Liver (tissue), 8 donors: ENCODE measurements at regions not wholly inside any gene's neighbourhood (a gene's known extent, or its start where the extent isn't known, plus 50 kb on each side); places are given as distances from the start of the nearest gene placed in this dataset.

Experiments
- DNase-seq: peaks from one replicate; pipeline ENCODE4 v3.0.0-alpha.2; 2017; ENCODE audit warnings: low spot score
- H3K27ac ChIP-seq, 2 donors: one replicate each; pipeline ENCODE4 v1.7.0; 2013; ENCODE audit warnings: inconsistent platforms in 2 of 2, low read length in 2 of 2, control low read depth in 1 of 2, low read depth in 1 of 2, mild to moderate bottlenecking in 1 of 2
- H3K27me3 ChIP-seq, 4 donors: one replicate each; pipeline versions ENCODE4 v1.6.1 to v1.7.0; 2013; ENCODE audit warnings: low read length in 3 of 4, inconsistent platforms in 1 of 4, mild to moderate bottlenecking in 1 of 4, moderate library complexity in 1 of 4; ENCODE audit not compliant: control insufficient read depth in 4 of 4, insufficient read depth in 4 of 4
- H3K36me3 ChIP-seq, 4 donors: one replicate each; pipeline versions ENCODE4 v1.6.1 to v1.7.0; 2013; ENCODE audit warnings: low read length in 3 of 4, mild to moderate bottlenecking in 3 of 4, low read depth in 1 of 4, moderate library complexity in 1 of 4; ENCODE audit not compliant: control insufficient read depth in 4 of 4, insufficient read depth in 3 of 4
- H3K4me1 ChIP-seq, 4 donors: one replicate each; pipeline versions ENCODE4 v1.6.1 to v1.7.0; 2013; ENCODE audit warnings: low read length in 3 of 4, mild to moderate bottlenecking in 3 of 4, moderate library complexity in 1 of 4; ENCODE audit not compliant: control insufficient read depth in 4 of 4, insufficient read depth in 4 of 4
- H3K4me3 ChIP-seq, 3 donors: one replicate each; pipeline versions ENCODE4 v1.6.1 to v1.7.0; 2013; ENCODE audit warnings: low read length in 3 of 3, control low read depth in 1 of 3, low read depth in 1 of 3, mild to moderate bottlenecking in 1 of 3
- H3K9ac ChIP-seq, 2 donors: one replicate each; pipeline ENCODE4 v1.7.0; 2013; ENCODE audit warnings: low read length in 2 of 2, mild to moderate bottlenecking in 2 of 2, moderate library complexity in 2 of 2, control low read depth in 1 of 2, low read depth in 1 of 2
- H3K9me3 ChIP-seq, 4 donors: one replicate each; pipeline versions ENCODE4 v1.6.1 to v1.7.0; 2013; ENCODE audit warnings: low read length in 3 of 4; ENCODE audit not compliant: control insufficient read depth in 4 of 4
- ATF3 ChIP-seq: IDR thresholded peaks from 2 replicates; pipeline ENCODE4 v1.6.1; 2016; ENCODE audit warnings: antibody characterized with exemption
- CTCF ChIP-seq: fragments of 150-350 bp; IDR thresholded peaks from 2 replicates; pipeline ENCODE4 v1.5.1; 2017; ENCODE audit warnings: improper control_type of control experiment, low read depth, low read length; ENCODE audit not compliant: missing input control
- EGR1 ChIP-seq, 2 donors: IDR thresholded peaks; 2 replicates each; pipeline ENCODE4 v1.6.1; 2016 to 2018; ENCODE audit warnings: antibody characterized with exemption in 2 of 2, low read depth in 2 of 2
- FOXA1 ChIP-seq: IDR thresholded peaks from 2 replicates; pipeline ENCODE4 v1.6.1; 2016; ENCODE audit warnings: antibody characterized with exemption
- FOXA2 ChIP-seq: IDR thresholded peaks from 2 replicates; pipeline ENCODE4 v1.6.1; 2016; ENCODE audit warnings: antibody characterized with exemption
- HNF4A ChIP-seq, 2 donors: conservative IDR thresholded peaks; 2 replicates each; pipeline ENCODE4 v1.6.1; 2016; ENCODE audit warnings: antibody characterized with exemption in 2 of 2, mild to moderate bottlenecking in 2 of 2
- HNF4G ChIP-seq: IDR thresholded peaks from 2 replicates; pipeline ENCODE4 v1.6.1; 2016; ENCODE audit warnings: antibody characterized with exemption
- NR2F2 ChIP-seq: IDR thresholded peaks from 2 replicates; pipeline ENCODE4 v1.6.1; 2016; ENCODE audit warnings: antibody characterized with exemption
- RAD21 ChIP-seq, 2 donors: IDR thresholded peaks; 2 replicates each; pipeline ENCODE4 v1.6.1; 2016; ENCODE audit warnings: antibody characterized with exemption in 2 of 2, mild to moderate bottlenecking in 2 of 2
- REST ChIP-seq: IDR thresholded peaks from 2 replicates; pipeline ENCODE4 v1.6.1; 2016; ENCODE audit warnings: antibody characterized with exemption, mild to moderate bottlenecking
- RXRA ChIP-seq, 2 donors: IDR thresholded peaks; 2 replicates each; pipeline ENCODE4 v1.6.1; 2017 to 2018; ENCODE audit warnings: antibody characterized with exemption in 2 of 2, mild to moderate bottlenecking in 1 of 2
- SP1 ChIP-seq: IDR thresholded peaks from 2 replicates; pipeline ENCODE4 v1.6.1; 2018; ENCODE audit warnings: antibody characterized with exemption, mild to moderate bottlenecking
- TAF1 ChIP-seq: conservative IDR thresholded peaks from 2 replicates; pipeline ENCODE4 v1.6.1; 2016; ENCODE audit warnings: antibody characterized with exemption, mild to moderate bottlenecking
- YY1 ChIP-seq: IDR thresholded peaks from 2 replicates; pipeline ENCODE4 v1.6.1; 2016; ENCODE audit warnings: antibody characterized with exemption, mild to moderate bottlenecking
- ZBTB33 ChIP-seq: IDR thresholded peaks from 2 replicates; pipeline ENCODE4 v1.6.1; 2016; ENCODE audit warnings: antibody characterized with exemption
- WGBS: extraction: QIAGEN DNeasy Blood & Tissue Kit; methylation state at CpG from one replicate; pipeline ENCODE4 v1.1.7; 2013; 5-methylcytosine and 5-hydroxymethylcytosine counted together
- donor health status: healthy.
- donor health status: healthy.
- donor health status: healthy.
- donor health status: healthy.
- donor health status: healthy.

DNA sequence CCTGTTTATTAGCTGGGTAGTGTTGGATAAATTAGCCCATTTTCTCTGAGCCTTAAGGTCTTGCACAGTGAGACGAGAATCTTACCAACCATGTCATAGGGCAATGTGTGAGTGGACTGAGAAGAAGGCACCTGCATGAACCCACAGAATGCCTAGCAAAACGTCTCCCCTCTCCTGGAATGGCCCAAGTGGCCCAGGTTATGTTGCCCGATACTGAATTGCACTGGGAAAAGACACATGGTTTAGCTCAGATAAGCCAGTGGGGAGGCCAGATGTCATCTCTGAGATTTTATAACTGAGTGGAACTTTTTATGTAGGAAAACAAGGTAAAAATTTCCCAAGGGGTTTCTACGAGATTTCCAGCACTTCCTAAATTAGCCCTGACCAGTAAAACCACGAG lies 104.7 kb upstream of the IKZF1 start:
- TF ChIP-seq RAD21 (IDR thresholded peaks at IDR 0.05), result no peak
- no peak for TF ChIP-seq HNF4G
- TF ChIP-seq NR2F2, result no peak
- TF ChIP-seq EGR1 (IDR thresholded peaks at IDR 0.05; ENCODE audit: low read depth in 2 of 2), result no peak
- no peak for TF ChIP-seq TAF1
- TF ChIP-seq HNF4A (conservative IDR thresholded peaks at IDR 0.05), result no peak
- no peak for TF ChIP-seq YY1
- TF ChIP-seq ZBTB33, result no peak
- no peak for TF ChIP-seq SP1
- TF ChIP-seq CTCF, result no peak
- TF ChIP-seq FOXA2, result no peak
- no peak for TF ChIP-seq ATF3
- TF ChIP-seq RXRA (IDR thresholded peaks at IDR 0.05), result no peak
- H3K4me1 ChIP-seq, result no peaks in the 10 kb centered on the region
- H3K27ac ChIP-seq, result no peak overlapping the region
- no peaks in the 10 kb centered on the region for H3K36me3 ChIP-seq
- WGBS, result 62% methylated on average over 5 of the region's 5 CpGs
- DNase-seq, result no peak
- H3K9ac ChIP-seq, result no peak overlapping the region
- H3K27me3 ChIP-seq, result no peaks in the 10 kb centered on the region
- H3K4me3 ChIP-seq, result no peak overlapping the region
- H3K9me3 ChIP-seq, result no peaks in the 10 kb centered on the region

DNA sequence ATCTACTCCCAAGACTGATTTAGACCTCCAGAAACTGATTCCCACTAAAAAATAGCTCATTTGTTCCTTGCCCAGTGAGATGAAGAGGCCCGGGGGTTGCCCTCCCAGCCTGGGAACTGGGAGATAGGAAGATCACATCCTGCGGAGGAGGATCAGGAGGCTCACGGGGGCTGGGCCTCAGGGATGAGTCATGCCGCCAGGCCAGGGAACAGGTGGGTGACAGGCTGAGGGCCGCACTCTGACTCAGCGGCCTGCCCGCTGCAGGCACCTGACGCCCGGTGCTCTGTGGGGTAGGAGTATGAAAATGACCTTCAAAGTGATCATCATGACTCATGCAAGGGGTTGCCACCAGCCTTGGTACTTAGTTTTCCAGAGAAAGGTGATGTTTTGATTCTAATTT lies 104.5 kb upstream of the ZPBP start:
- 80% methylated on average over 9 of the region's 9 CpGs for WGBS
- TF ChIP-seq FOXA1 (no peak), HNF4A (conservative IDR thresholded peaks at IDR 0.05) (no peak), REST (no peak), FOXA2 (no peak), RXRA (IDR thresholded peaks at IDR 0.05) (no peak), EGR1 (IDR thresholded peaks at IDR 0.05; ENCODE audit: low read depth in 2 of 2) (no peak), RAD21 (IDR thresholded peaks at IDR 0.05) (no peak)
- Histone ChIP-seq H3K4me3 (no peak overlapping the region), H3K27me3 (no peaks in the 10 kb centered on the region), H3K9me3 (no peaks in the 10 kb centered on the region), H3K27ac (no peak overlapping the region), H3K9ac (no peak overlapping the region), H3K4me1 (no peaks in the 10 kb centered on the region), H3K36me3 (no peaks in the 10 kb centered on the region)
- DNase-seq, result no peak
